ENCODE measurements at regions not wholly inside any gene's neighbourhood (a gene's known extent, or its start where the extent isn't known, plus 50 kb on each side); places are given as distances from the start of the nearest gene placed in this dataset.

DNA sequence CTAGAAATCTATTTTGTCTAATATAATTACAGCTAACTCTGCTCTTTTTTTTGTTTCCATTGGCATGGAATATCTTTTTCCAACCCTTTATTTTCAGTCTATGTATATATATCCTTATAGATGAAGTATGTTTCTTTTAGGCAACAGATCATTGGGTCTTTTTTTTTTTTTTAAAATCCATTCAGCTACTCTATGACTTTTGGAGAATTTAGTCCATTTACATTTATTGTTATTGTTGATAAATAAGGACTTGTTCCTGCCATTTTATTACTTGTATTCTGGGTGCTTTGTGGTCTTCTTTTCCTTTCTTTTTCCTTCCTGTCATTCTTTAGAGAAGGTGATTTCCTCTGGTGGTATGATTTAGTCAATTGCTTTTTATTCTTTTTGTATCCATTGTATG is 296.8 kb downstream of the SMARCA2 start:
- DNase-seq, result no peak
- H3K9me3 ChIP-seq (ENCODE audit: severe bottlenecking), result peaks cover 8% of the 10 kb centered on the region
- no peak overlapping the region for H3K4me3 ChIP-seq (ENCODE audit: low read depth, low read length)
- H3K27me3 ChIP-seq (ENCODE audit: insufficient read depth, low read depth, severe bottlenecking), result no peaks in the 10 kb centered on the region
- no peaks in the 10 kb centered on the region for H3K36me3 ChIP-seq
- H3K27ac ChIP-seq, result no peak overlapping the region
- no peak for TF ChIP-seq CTCF (IDR thresholded peaks at IDR 0.05; ENCODE audit: low read depth, low read length)

GRCh38 chr9:2313512-2313911 is 298.4 kb downstream of the SMARCA2 start:
- Histone ChIP-seq H3K9me3 (ENCODE audit: severe bottlenecking) (peaks cover 8% of the 10 kb centered on the region), H3K27ac (no peak overlapping the region), H3K4me3 (ENCODE audit: low read depth, low read length) (no peak overlapping the region), H3K27me3 (ENCODE audit: insufficient read depth, low read depth, severe bottlenecking) (no peaks in the 10 kb centered on the region), H3K36me3 (no peaks in the 10 kb centered on the region)
- TF ChIP-seq CTCF (IDR thresholded peaks at IDR 0.05; ENCODE audit: low read depth, low read length), result no peak
- no peak for DNase-seq

DNA sequence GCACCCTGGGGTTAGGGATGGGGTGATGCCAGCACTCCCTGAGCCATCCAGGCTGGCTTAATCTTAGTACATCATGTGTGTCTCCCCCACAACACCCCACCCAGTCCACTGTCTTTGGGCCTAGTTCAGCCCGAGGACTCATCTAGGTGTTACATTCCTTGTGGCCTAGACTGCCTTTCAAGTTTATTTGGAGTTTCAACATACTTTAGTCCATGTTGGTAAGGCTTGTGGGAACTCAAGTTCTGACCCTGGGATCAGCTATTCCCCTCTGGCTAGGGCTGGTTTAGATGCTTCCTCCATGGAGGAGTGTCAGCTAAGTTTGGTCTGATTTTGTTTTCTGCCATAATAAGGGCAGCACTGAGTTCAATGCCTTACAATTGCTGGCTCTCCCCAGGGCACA is 302.4 kb downstream of the SMARCA2 start:
- H3K9me3 ChIP-seq (ENCODE audit: severe bottlenecking), result peaks cover 8% of the 10 kb centered on the region
- no peak for DNase-seq
- no peaks in the 10 kb centered on the region for H3K36me3 ChIP-seq
- TF ChIP-seq CTCF (IDR thresholded peaks at IDR 0.05; ENCODE audit: low read depth, low read length), result no peak
- no peaks in the 10 kb centered on the region for H3K27me3 ChIP-seq (ENCODE audit: insufficient read depth, low read depth, severe bottlenecking)
- no peak overlapping the region for H3K4me3 ChIP-seq (ENCODE audit: low read depth, low read length)
- H3K27ac ChIP-seq, result no peak overlapping the region

DNA sequence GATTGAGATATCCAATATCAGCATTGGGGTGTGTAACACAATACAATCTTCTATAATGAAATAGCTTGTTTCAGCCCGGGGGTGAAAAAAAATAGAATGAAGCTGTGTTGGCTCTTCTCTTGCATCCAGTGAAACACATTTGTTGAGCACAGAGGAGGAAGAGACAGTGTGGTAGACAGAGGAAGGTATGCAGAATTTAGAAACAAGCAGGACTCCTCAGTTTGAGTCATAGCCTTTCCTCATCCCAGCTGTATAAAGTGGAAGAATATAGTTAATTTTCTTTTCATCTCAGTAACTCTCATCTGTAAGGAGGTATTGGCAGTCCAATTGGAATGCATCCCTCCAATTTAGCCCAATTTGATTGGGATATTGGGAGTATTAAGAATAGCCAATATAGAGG is 302.2 kb upstream of the VLDLR start:
- H3K27ac ChIP-seq, result no peak overlapping the region
- no peaks in the 10 kb centered on the region for H3K36me3 ChIP-seq
- TF ChIP-seq CTCF (IDR thresholded peaks at IDR 0.05; ENCODE audit: low read depth, low read length), result no peak
- no peak overlapping the region for H3K4me3 ChIP-seq (ENCODE audit: low read depth, low read length)
- H3K9me3 ChIP-seq (ENCODE audit: severe bottlenecking), result no peaks in the 10 kb centered on the region
- DNase-seq, result no peak
- no peaks in the 10 kb centered on the region for H3K27me3 ChIP-seq (ENCODE audit: insufficient read depth, low read depth, severe bottlenecking)

- Histone ChIP-seq H3K27me3 (ENCODE audit: insufficient read depth, low read depth, severe bottlenecking) (no peaks in the 10 kb centered on the region), H3K36me3 (no peaks in the 10 kb centered on the region), H3K27ac (no peak overlapping the region), H3K4me3 (ENCODE audit: low read depth, low read length) (no peak overlapping the region), H3K9me3 (ENCODE audit: severe bottlenecking) (no peaks in the 10 kb centered on the region)
- no peak for DNase-seq
- no peak for TF ChIP-seq CTCF (IDR thresholded peaks at IDR 0.05; ENCODE audit: low read depth, low read length)
These were observed 301.5 kb upstream of the VLDLR start for GRCh38 chr9:2320114-2320513.

DNA sequence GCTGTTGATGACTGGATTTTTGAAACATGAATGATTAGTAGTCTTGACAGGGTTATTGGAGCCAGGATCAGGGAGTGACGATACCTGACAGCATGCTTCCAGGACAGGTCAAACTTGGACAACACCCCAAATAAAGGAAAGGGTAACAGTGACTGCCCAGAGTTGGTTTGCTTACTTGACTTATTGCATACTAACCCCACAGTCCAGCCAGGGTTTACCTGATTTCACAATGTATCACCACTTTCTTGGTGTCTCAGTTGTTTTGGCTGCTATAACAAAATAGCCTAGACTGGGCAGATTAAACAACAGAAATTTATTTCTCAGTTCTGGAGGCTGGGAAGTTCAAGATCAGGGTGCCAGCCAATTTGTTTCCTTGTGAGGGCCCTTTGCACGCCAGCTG is 301.0 kb upstream of the VLDLR start:
- TF ChIP-seq CTCF (IDR thresholded peaks at IDR 0.05; ENCODE audit: low read depth, low read length), result no peak
- Histone ChIP-seq H3K36me3 (no peaks in the 10 kb centered on the region), H3K9me3 (ENCODE audit: severe bottlenecking) (no peaks in the 10 kb centered on the region), H3K27ac (no peak overlapping the region), H3K4me3 (ENCODE audit: low read depth, low read length) (no peak overlapping the region), H3K27me3 (ENCODE audit: insufficient read depth, low read depth, severe bottlenecking) (no peaks in the 10 kb centered on the region)
- DNase-seq, result no peak
